ENCODE measurements at regions not wholly inside any gene's neighbourhood (a gene's known extent, or its start where the extent isn't known, plus 50 kb on each side); places are given as distances from the start of the nearest gene placed in this dataset.
"Not testable (repeated sequence)": the region's sequence is repeated elsewhere in the genome, so short reads cannot be mapped to it uniquely, and the experiment has no call there.

- not testable (repeated sequence) for DNase-seq (ENCODE audit: low read depth)
Observed at GRCh38 chr20:30899370-30900079, 357.9 kb upstream of the DEFB115 start.

GRCh38 chr20:30900080-30900719 lies 357.3 kb upstream of the DEFB115 start:
- not testable (repeated sequence) for DNase-seq (ENCODE audit: low read depth)

- not testable (repeated sequence) for DNase-seq (ENCODE audit: low read depth)
Observed at GRCh38 chr20:30905231-30905630, 352.2 kb upstream of the DEFB115 start.

GRCh38 chr20:30910937-30911725 lies 346.3 kb upstream of the DEFB115 start:
- no peak for DNase-seq (ENCODE audit: low read depth)

GRCh38 chr20:30911832-30912660 lies 345.4 kb upstream of the DEFB115 start:
- not testable (repeated sequence) for DNase-seq (ENCODE audit: low read depth)

- peak; percentile 26 for DNase-seq (ENCODE audit: low read depth)
Observed at GRCh38 chr20:30912661-30913026, 344.8 kb upstream of the DEFB115 start.

- DNase-seq (ENCODE audit: low read depth), result not testable (repeated sequence)
Observed at GRCh38 chr20:30916404-30916803, 341.1 kb upstream of the DEFB115 start.

- DNase-seq (ENCODE audit: low read depth), result no peak
Observed at GRCh38 chr20:30919514-30920188, 337.8 kb upstream of the DEFB115 start.

GRCh38 chr20:30921286-30922071 lies 336.0 kb upstream of the DEFB115 start:
- DNase-seq (ENCODE audit: low read depth), result no peak

- DNase-seq (ENCODE audit: low read depth), result no peak
Observed at GRCh38 chr20:30922129-30922528, 335.3 kb upstream of the DEFB115 start.

- no peak for DNase-seq (ENCODE audit: low read depth)
Observed at GRCh38 chr20:30937790-30938189, 319.7 kb upstream of the DEFB115 start.

- DNase-seq (ENCODE audit: low read depth), result no peak
Observed at GRCh38 chr20:30949761-30950160, 307.7 kb upstream of the DEFB115 start.

- DNase-seq (ENCODE audit: low read depth), result not testable (repeated sequence)
Observed at GRCh38 chr20:30951088-30951487, 306.4 kb upstream of the DEFB115 start.

- not testable (repeated sequence) for DNase-seq (ENCODE audit: low read depth)
Observed at GRCh38 chr20:30956649-30957048, 300.8 kb upstream of the DEFB115 start.

- not testable (repeated sequence) for DNase-seq (ENCODE audit: low read depth)
Observed at GRCh38 chr20:30959208-30959607, 298.3 kb upstream of the DEFB115 start.

- DNase-seq (ENCODE audit: low read depth), result no peak
Observed at GRCh38 chr20:30963591-30963990, 293.9 kb upstream of the DEFB115 start.

- DNase-seq (ENCODE audit: low read depth), result not testable (repeated sequence)
Observed at GRCh38 chr20:30975859-30976258, 281.6 kb upstream of the DEFB115 start.

GRCh38 chr20:30985386-30985785 lies 272.1 kb upstream of the DEFB115 start:
- no peak for DNase-seq (ENCODE audit: low read depth)

Data from iris pigment epithelial cell (primary cell).